GM13977 (cell line): ENCODE measurements at regions not wholly inside any gene's neighbourhood (a gene's known extent, or its start where the extent isn't known, plus 50 kb on each side); places are given as distances from the start of the nearest gene placed in this dataset.
"Not testable (repeated sequence)": the region's sequence is repeated elsewhere in the genome, so short reads cannot be mapped to it uniquely, and the experiment has no call there.

Source experiments
- DNase-seq: peaks from one replicate; pipeline ENCODE4 v3.0.0; 2012; ENCODE audit warnings: low spot score
- CTCF ChIP-seq: IDR thresholded peaks from 2 replicates; pipeline ENCODE4 v1.5.1; 2012; ENCODE audit warnings: mild to moderate bottlenecking, control low read depth; ENCODE audit not compliant: insufficient read depth; ENCODE audit errors: extremely low read depth, missing control alignments
- in situ Hi-C: fragments of 300-500 bp; cut with MboI; formaldehyde crosslinking; loops from one replicate; pipeline ENCODE4 v1.12.0; 2022; ENCODE audit warnings: low sequenced_read_pairs, low pct_unique_long_range_greater_than_20kb, mixed read lengths, inconsistent platforms; ENCODE audit not compliant: unreplicated experiment

GRCh38 chr6:4636881-4637224 is 139.4 kb upstream of the CDYL start:
- no peak for TF ChIP-seq CTCF
- in situ Hi-C loops, result no loop called here
- no peak for DNase-seq

- in situ Hi-C loops, result no loop called here
- TF ChIP-seq CTCF, result no peak
- no peak for DNase-seq
Observed at GRCh38 chr6:4636191-4636880, 139.9 kb upstream of the CDYL start.

- DNase-seq, result no peak
- in situ Hi-C loops, result no loop called here
- no peak for TF ChIP-seq CTCF
Observed at GRCh38 chr6:4635666-4636065, 140.5 kb upstream of the CDYL start.

- DNase-seq, result no peak
- TF ChIP-seq CTCF, result no peak
- in situ Hi-C loops, result no loop called here
Observed at GRCh38 chr6:4632421-4632820, 143.8 kb upstream of the CDYL start.

- DNase-seq, in situ Hi-C loops: not testable (repeated sequence)
Observed at GRCh38 chr6:4629789-4630188, 146.4 kb upstream of the CDYL start.

GRCh38 chr6:4625557-4625956 is 150.6 kb upstream of the CDYL start:
- TF ChIP-seq CTCF, result no peak
- in situ Hi-C loops, result no loop called here
- no peak for DNase-seq

DNA sequence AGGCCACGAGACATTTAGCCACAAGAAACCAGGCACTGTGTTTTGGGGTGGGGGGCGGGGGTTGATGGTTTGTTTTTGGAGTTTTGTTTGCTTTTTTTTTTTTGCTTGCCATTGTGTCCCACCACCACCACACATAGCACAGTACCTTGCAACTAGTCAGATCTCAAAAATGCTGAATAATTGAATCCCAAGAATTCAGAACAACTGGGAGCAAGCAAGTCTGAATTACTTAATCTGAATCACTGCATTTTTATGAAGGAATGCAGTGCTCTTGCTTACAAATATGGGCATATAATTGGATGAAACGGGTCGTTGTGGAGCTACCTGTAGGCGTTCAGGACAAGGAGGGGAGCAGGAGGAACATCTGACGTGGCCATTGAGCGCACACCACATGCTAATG is 151.5 kb upstream of the CDYL start:
- no peak for TF ChIP-seq CTCF
- no peak for DNase-seq
- in situ Hi-C loops, result no loop called here
